K562 (cell line): ENCODE measurements at regions not wholly inside any gene's neighbourhood (a gene's known extent, or its start where the extent isn't known, plus 50 kb on each side); places are given as distances from the start of the nearest gene placed in this dataset.

ENCODE experiments used
- ATAC-seq: fragments of 200-7000 bp; cut with Tn5 transposase; 3 replicates; pipeline ENCODE4 v1.9.1; 2020; ENCODE audit warnings: moderate library complexity
- BruUV-seq: library from RNA; stranded (reverse); fragments of 400-500 nt; replicated peaks from 2 replicates; lab custom pipeline; 2021; lab: Mats Ljungman, UMichigan
- CTCF ChIA-PET: fragments of 300-600 bp; formaldehyde crosslinking; extraction: SDS; loops from one replicate; lab custom pipeline; 2021; ENCODE audit warnings: low intra/inter-chr PET ratio; lab: Yijun Ruan, JAX
- POLR2A ChIA-PET: fragments of 300-600, 350-650 bp; sonication (Branson Sonifier 250); formaldehyde crosslinking; extraction: SDS; loops from one replicate; lab custom pipeline; 2021; ENCODE audit warnings: antibody characterized with exemption, inconsistent platforms; lab: Yijun Ruan, JAX
- DNase-seq, 4 experiments: peaks; one replicate each; pipeline versions ENCODE4 v3.0.0 to v3.0.0-alpha.2; 2011 to 2018; ENCODE audit warnings: low spot score in 3 of 4, mixed read lengths in 3 of 4; ENCODE audit errors: extremely low read depth in 1 of 4
- FAIRE-seq: peaks from 2 replicates; lab custom pipeline; 2011; peaks lifted over from hg19 to GRCh38; lab: Jason Lieb, UNC
- H2AFZ ChIP-seq: 2 replicates; pipeline ENCODE4 v1.6.0; 2011; ENCODE audit warnings: low read depth, low read length, control low read depth, inconsistent platforms
- H3K27ac ChIP-seq: fragments of 200-600 bp; 3 replicates; pipeline ENCODE4 v1.8.0; 2011; ENCODE audit warnings: low read depth, mild to moderate bottlenecking, control low read depth, inconsistent platforms, low read length, moderate library complexity, mixed read lengths; ENCODE audit errors: extremely low read depth
- H3K27me3 ChIP-seq, 2 experiments: fragments of 300-600 bp in 1 of 2; 2 replicates in 1 of 2; 3 replicates in 1 of 2; pipeline versions ENCODE4 v1.6.0 to v1.8.0; 2011; ENCODE audit warnings: inconsistent platforms in 2 of 2, low read length in 2 of 2, mild to moderate bottlenecking in 1 of 2, mixed read lengths in 1 of 2, moderate library complexity in 1 of 2; ENCODE audit not compliant: control insufficient read depth in 2 of 2, insufficient read depth in 2 of 2
- H3K36me3 ChIP-seq: fragments of 300-600 bp; 3 replicates; pipeline ENCODE4 v1.8.0; 2011; ENCODE audit warnings: mild to moderate bottlenecking, low read length, inconsistent platforms; ENCODE audit not compliant: control insufficient read depth, insufficient read depth
- H3K4me1 ChIP-seq, 2 experiments: fragments of 200-600 bp in 1 of 2; replicated peaks in 1 of 2; 2 replicates in 1 of 2; 3 replicates in 1 of 2; pipeline versions ENCODE4 v1.5.1 to v1.8.0; 2011; ENCODE audit warnings: inconsistent platforms in 2 of 2, low read length in 2 of 2, mild to moderate bottlenecking in 1 of 2, mixed read lengths in 1 of 2, moderate library complexity in 1 of 2; ENCODE audit not compliant: control insufficient read depth in 2 of 2, insufficient read depth in 2 of 2
- H3K4me2 ChIP-seq: 2 replicates; pipeline ENCODE4 v1.6.1; 2011; ENCODE audit warnings: low read length, control low read depth, inconsistent platforms, mixed read lengths; ENCODE audit not compliant: insufficient read depth
- H3K4me3 ChIP-seq: fragments of 200-600 bp; sonication (generic), shearing (Covaris generic); 2 replicates; pipeline ENCODE4 v1.5.1; 2016; ENCODE audit warnings: control low read depth, inconsistent platforms
- H3K79me2 ChIP-seq: fragments of 200-600 bp; 3 replicates; pipeline ENCODE4 v1.8.0; 2011; ENCODE audit warnings: low read length, inconsistent platforms; ENCODE audit not compliant: control insufficient read depth, insufficient read depth
- H3K9ac ChIP-seq, 2 experiments: 2 replicates each; pipeline versions ENCODE4 v1.6.0 to v1.6.1; 2011; ENCODE audit warnings: low read depth in 2 of 2, low read length in 2 of 2, control low read depth in 1 of 2, inconsistent platforms in 1 of 2, mild to moderate bottlenecking in 1 of 2, mixed read lengths in 1 of 2; ENCODE audit not compliant: insufficient read depth in 1 of 2
- H3K9me1 ChIP-seq: one replicate; pipeline ENCODE4 v1.6.0; 2011; ENCODE audit warnings: inconsistent platforms, mild to moderate bottlenecking, low read length, moderate library complexity; ENCODE audit not compliant: control insufficient read depth, insufficient read depth
- H3K9me3 ChIP-seq: replicated peaks from 2 replicates; pipeline ENCODE4 v1.5.1; 2011; ENCODE audit warnings: low read depth, low read length, inconsistent platforms; ENCODE audit not compliant: control insufficient read depth, insufficient read depth
- H4K20me1 ChIP-seq: replicated peaks from 2 replicates; pipeline ENCODE4 v1.6.1; 2011; ENCODE audit warnings: low read length, inconsistent platforms, mixed read lengths; ENCODE audit not compliant: control insufficient read depth, insufficient read depth
- BRD4 ChIP-seq: fragments of 200-600 bp; sonication (generic); IDR thresholded peaks from 2 replicates; pipeline ENCODE4 v1.6.1; 2017; ENCODE audit warnings: inconsistent platforms
- CBX3 ChIP-seq, 2 experiments: IDR thresholded peaks; 1 replicate in 1 of 2; 2 replicates in 1 of 2; pipeline ENCODE4 v1.6.1; 2012; ENCODE audit warnings: inconsistent platforms in 2 of 2, low read length in 2 of 2, borderline replicate concordance in 1 of 2, control low read depth in 1 of 2
- ELF1 ChIP-seq: fragments of 200-800 bp; sonication (Bioruptor generic); IDR thresholded peaks from 2 replicates; pipeline ENCODE4 v1.6.1; 2016; ENCODE audit warnings: missing genetic modification characterization, missing compliant biosample characterization
- FOXM1 ChIP-seq, 2 experiments: fragments of 450-650 bp in 1 of 2; sonication (generic) in 1 of 2; formaldehyde crosslinking in 1 of 2; IDR thresholded peaks; 2 replicates each; pipeline versions ENCODE4 v1.6.1 to v1.9.0; 2017 to 2022; ENCODE audit warnings: low read depth in 2 of 2, mild to moderate bottlenecking in 2 of 2, missing genetic modification reagents in 1 of 2, moderate library complexity in 1 of 2
- GABPB1 ChIP-seq: sonication (generic); formaldehyde crosslinking; IDR thresholded peaks from 2 replicates; pipeline ENCODE4 v1.8.0; 2022; ENCODE audit warnings: mild to moderate bottlenecking, missing genetic modification reagents
- GATAD2A ChIP-seq: fragments of 450-650 bp; IDR thresholded peaks from 2 replicates; pipeline ENCODE4 v1.6.1; 2017
- HDAC2 ChIP-seq: fragments of 450-650 bp; IDR thresholded peaks from 2 replicates; pipeline ENCODE4 v1.6.1; 2016; ENCODE audit warnings: mild to moderate bottlenecking
- MAX ChIP-seq: sonication (generic); formaldehyde crosslinking; IDR thresholded peaks from 2 replicates; pipeline ENCODE4 v1.9.0; 2022; ENCODE audit warnings: mild to moderate bottlenecking, missing genetic modification reagents
- NR1H2 ChIP-seq: sonication (generic); formaldehyde crosslinking; IDR thresholded peaks from 2 replicates; pipeline ENCODE4 v1.4.0; 2020; ENCODE audit warnings: mild to moderate bottlenecking, missing genetic modification reagents
- NR2C2 ChIP-seq, 2 experiments: fragments of 200-800 bp in 1 of 2; sonication (Bioruptor generic) in 1 of 2; sonication (generic) in 1 of 2; formaldehyde crosslinking in 1 of 2; IDR thresholded peaks; 2 replicates each; pipeline versions ENCODE4 v1.6.1 to v1.8.0; 2016 to 2022; ENCODE audit warnings: mild to moderate bottlenecking in 1 of 2, missing compliant biosample characterization in 1 of 2, missing genetic modification characterization in 1 of 2, missing genetic modification reagents in 1 of 2
- POLR2H ChIP-seq: IDR thresholded peaks from 2 replicates; pipeline ENCODE4 v1.6.1; 2016; ENCODE audit warnings: missing genetic modification characterization, low read depth, mild to moderate bottlenecking, control low read depth, missing compliant biosample characterization, moderate library complexity
- ZBTB26 ChIP-seq: fragments of 450-650 bp; formaldehyde crosslinking; IDR thresholded peaks from 2 replicates; pipeline ENCODE4 v1.4.0; 2022; ENCODE audit warnings: missing genetic modification characterization
- WGBS: fragments of 100-300 bp; shearing (Covaris generic); methylation state at CpG from one replicate; pipeline ENCODE4 v1.1.6; 2016; ENCODE audit warnings: low coverage, mixed read lengths; ENCODE audit not compliant: insufficient coverage; ENCODE audit errors: missing lambda C conversion rate; 5-methylcytosine and 5-hydroxymethylcytosine counted together
- in situ Hi-C: fragments of 300-500 bp; cut with MboI; formaldehyde crosslinking; loops from 4 replicates; pipeline ENCODE4 v1.15.0; 2018; ENCODE audit warnings: inconsistent platforms, mixed read lengths
- intact Hi-C: fragments of 100-400 bp; cut with micrococcal nuclease; formaldehyde crosslinking; loops from 2 replicates; pipeline ENCODE4 v1.14.2; 2022

GRCh38 chr9:109961626-109962025 is 181.6 kb downstream of the PALM2AKAP2 start:
- Histone ChIP-seq H3K9me1 (no peaks in the 10 kb centered on the region), H3K27ac (no peak overlapping the region), H3K4me3 (no peak overlapping the region), H3K4me2 (no peak overlapping the region), H3K9ac (no peak overlapping the region), H3K9me3 (no peaks in the 10 kb centered on the region), H4K20me1 (no peaks in the 10 kb centered on the region), H3K27me3 (no peaks in the 10 kb centered on the region), H3K79me2 (no peaks in the 10 kb centered on the region), H2AFZ (no peak overlapping the region), H3K36me3 (no peaks in the 10 kb centered on the region), H3K4me1 (no peaks in the 10 kb centered on the region)
- ChIA-PET POLR2A (no interaction called here), CTCF (no interaction called here)
- no peak for FAIRE-seq
- no peak for TF ChIP-seq GATAD2A
- TF ChIP-seq HDAC2 = no peak
- TF ChIP-seq NR2C2 (CRISPR knock-in tag; IDR thresholded peaks at IDR 0.05) = no peak
- TF ChIP-seq NR2C2 (tag; IDR thresholded peaks at IDR 0.05) = no peak
- TF ChIP-seq POLR2H (tag) = no peak
- no peak for TF ChIP-seq FOXM1 (IDR thresholded peaks at IDR 0.05; ENCODE audit: low read depth)
- no peak for TF ChIP-seq FOXM1 (CRISPR knock-in tag; IDR thresholded peaks at IDR 0.05; ENCODE audit: low read depth)
- TF ChIP-seq ZBTB26 (CRISPR knock-in tag) = no peak
- TF ChIP-seq MAX = no peak
- TF ChIP-seq CBX3 (IDR thresholded peaks at IDR 0.05; ENCODE audit: borderline replicate concordance in 1 of 2, low read length in 2 of 2) = no peak
- no peak for TF ChIP-seq NR1H2
- TF ChIP-seq BRD4 = no peak
- TF ChIP-seq ELF1 = no peak
- no peak for TF ChIP-seq GABPB1
- WGBS = 0% methylated on average over 2 of the region's 2 CpGs
- ATAC-seq = no peak
- in situ Hi-C loops = no loop called here
- DNase-seq = no peak
- no TSS peak for BruUV-seq
- intact Hi-C loops = no loop called here
